Ovary (tissue), 3 donors: ENCODE measurements at regions not wholly inside any gene's neighbourhood (a gene's known extent, or its start where the extent isn't known, plus 50 kb on each side); places are given as distances from the start of the nearest gene placed in this dataset.

Source experiments
- CTCF ChIP-seq, 3 donors: fragments of 450-650 bp in 2 of 3; fragments of 200-600 bp in 1 of 3; IDR thresholded peaks; one replicate each; pipeline versions ENCODE4 v1.5.1 to v1.8.0; 2016 to 2022; ENCODE audit warnings: antibody characterized with exemption in 3 of 3, mild to moderate bottlenecking in 1 of 3
- EP300 ChIP-seq: sonication (generic); formaldehyde crosslinking; IDR thresholded peaks from one replicate; pipeline ENCODE4 v1.6.1; 2017; ENCODE audit warnings: antibody characterized with exemption
- donor health status: DM: no; HTN: no; CAD: no.

GRCh38 chr3:72489901-72490300 is 358.3 kb downstream of the SHQ1 start:
- TF ChIP-seq CTCF (IDR thresholded peaks at IDR 0.05) (no peak), EP300 (no peak)
